Caco-2 (cell line): ENCODE measurements at regions not wholly inside any gene's neighbourhood (a gene's known extent, or its start where the extent isn't known, plus 50 kb on each side); places are given as distances from the start of the nearest gene placed in this dataset.

Experiments
- BruUV-seq: library from RNA; stranded (reverse); fragments of 400-500 nt; replicated peaks from 2 replicates; lab custom pipeline; 2021; lab: Mats Ljungman, UMichigan
- CTCF ChIA-PET: fragments of 300-600 bp; sonication (Branson Sonifier 250); formaldehyde crosslinking; loops from one replicate; lab custom pipeline; 2022; ENCODE audit warnings: antibody characterized with exemption; lab: Charles Lee
- POLR2A ChIA-PET: fragments of 300-600 bp; sonication (Branson Sonifier 250); formaldehyde crosslinking; loops from one replicate; lab custom pipeline; 2022; ENCODE audit warnings: antibody characterized with exemption; lab: Charles Lee
- DNase-seq, 2 experiments: peaks; one replicate each; pipeline versions ENCODE4 v3.0.0 to v3.0.0-alpha.2; 2020 to 2022
- H3K27me3 ChIP-seq: replicated peaks from 2 replicates; pipeline ENCODE4 v1.6.0; 2011; ENCODE audit warnings: low read length; ENCODE audit not compliant: control insufficient read depth, insufficient read depth
- H3K36me3 ChIP-seq: 2 replicates; pipeline ENCODE4 v1.5.1; 2011; ENCODE audit warnings: low read length; ENCODE audit not compliant: control insufficient read depth, insufficient read depth
- H3K4me1 ChIP-seq: fragments of 250-450 bp; sonication (Bioruptor Pico); 2 replicates; pipeline ENCODE4 v1.5.1; 2020; ENCODE audit warnings: mild to moderate bottlenecking
- H3K4me3 ChIP-seq: 2 replicates; pipeline ENCODE4 v1.5.1; 2011; ENCODE audit warnings: low read depth, mild to moderate bottlenecking, control low read depth, low read length
- H3K9me3 ChIP-seq: fragments of 250-450 bp; sonication (Bioruptor Pico); 2 replicates; pipeline ENCODE4 v1.5.1; 2020; ENCODE audit warnings: mild to moderate bottlenecking, moderate library complexity
- H3K27ac Mint-ChIP-seq: one replicate; pipeline ENCODE4 v1.8.0; 2022; ENCODE audit warnings: mixed read lengths; ENCODE audit not compliant: unreplicated experiment
- H3K27me3 Mint-ChIP-seq: one replicate; pipeline ENCODE4 v1.8.0; 2022; ENCODE audit warnings: mixed read lengths; ENCODE audit not compliant: insufficient read depth, unreplicated experiment
- H3K36me3 Mint-ChIP-seq: one replicate; pipeline ENCODE4 v1.8.0; 2022; ENCODE audit warnings: mild to moderate bottlenecking, mixed read lengths; ENCODE audit not compliant: insufficient read depth, unreplicated experiment
- H3K4me1 Mint-ChIP-seq: one replicate; pipeline ENCODE4 v1.8.0; 2022; ENCODE audit warnings: low read depth, mixed read lengths; ENCODE audit not compliant: unreplicated experiment
- H3K4me3 Mint-ChIP-seq: one replicate; pipeline ENCODE4 v1.8.0; 2022; ENCODE audit warnings: mild to moderate bottlenecking, moderate library complexity, mixed read lengths; ENCODE audit not compliant: unreplicated experiment
- H3K9me3 Mint-ChIP-seq: one replicate; pipeline ENCODE4 v1.8.0; 2022; ENCODE audit warnings: mixed read lengths; ENCODE audit not compliant: unreplicated experiment
- CTCF ChIP-seq, 2 experiments: fragments of 200-600 bp in 1 of 2; IDR thresholded peaks; 1 replicate in 1 of 2; 2 replicates in 1 of 2; pipeline versions ENCODE4 v1.5.1 to v1.8.0; 2011 to 2022; ENCODE audit warnings: antibody characterized with exemption in 1 of 2, control low read depth in 1 of 2, inconsistent platforms in 1 of 2, low read depth in 1 of 2, low read length in 1 of 2, mild to moderate bottlenecking in 1 of 2, moderate library complexity in 1 of 2; ENCODE audit not compliant: insufficient read depth in 1 of 2, severe bottlenecking in 1 of 2, unreplicated experiment in 1 of 2
- intact Hi-C: fragments of 100-400 bp; cut with micrococcal nuclease; formaldehyde crosslinking; loops from one replicate; pipeline ENCODE4 v1.10.0; 2022; ENCODE audit not compliant: unreplicated experiment

- no peaks in the 10 kb centered on the region for H3K36me3 Mint-ChIP-seq
- no peaks in the 10 kb centered on the region for H3K36me3 ChIP-seq
- intact Hi-C loops = no loop called here
- no peaks in the 10 kb centered on the region for H3K9me3 Mint-ChIP-seq
- H3K27me3 ChIP-seq = no peaks in the 10 kb centered on the region
- DNase-seq = no peak
- ChIA-PET CTCF (no interaction called here), POLR2A (no interaction called here)
- H3K4me1 ChIP-seq = no peaks in the 10 kb centered on the region
- H3K4me3 Mint-ChIP-seq = no peak overlapping the region
- TF ChIP-seq CTCF (IDR thresholded peaks at IDR 0.05; ENCODE audit: insufficient read depth in 1 of 2, low read depth in 1 of 2, low read length in 1 of 2, severe bottlenecking in 1 of 2, unreplicated experiment in 1 of 2) = no peak
- H3K9me3 ChIP-seq = no peaks in the 10 kb centered on the region
- no peak overlapping the region for H3K27ac Mint-ChIP-seq
- BruUV-seq = no TSS peak
- no peaks in the 10 kb centered on the region for H3K4me1 Mint-ChIP-seq
- peaks cover 15% of the 10 kb centered on the region for H3K27me3 Mint-ChIP-seq
- no peak overlapping the region for H3K4me3 ChIP-seq
Measured at GRCh38 chr1:100616121-100616621, 78.2 kb downstream of the GPR88 start.

GRCh38 chr1:100622037-100622436, 84.1 kb downstream of the GPR88 start:
- Histone ChIP-seq H3K27me3 (no peaks in the 10 kb centered on the region), H3K4me3 (no peak overlapping the region), H3K9me3 (no peaks in the 10 kb centered on the region), H3K4me1 (no peaks in the 10 kb centered on the region), H3K36me3 (no peaks in the 10 kb centered on the region)
- CTCF ChIA-PET = interaction anchor here (0.6 kb wide), 1 partner anchor 290 kb away, joined by 3 read pairs; no protein-coding TSS in a partner anchor
- no peaks in the 10 kb centered on the region for H3K4me1 Mint-ChIP-seq
- peaks cover 10% of the 10 kb centered on the region for H3K27me3 Mint-ChIP-seq
- DNase-seq = no peak
- POLR2A ChIA-PET = no interaction called here
- H3K27ac Mint-ChIP-seq = no peak overlapping the region
- no peaks in the 10 kb centered on the region for H3K36me3 Mint-ChIP-seq
- TF ChIP-seq CTCF (IDR thresholded peaks at IDR 0.05; ENCODE audit: insufficient read depth in 1 of 2, low read depth in 1 of 2, low read length in 1 of 2, severe bottlenecking in 1 of 2, unreplicated experiment in 1 of 2) = no peak
- no TSS peak for BruUV-seq
- intact Hi-C loops = no loop called here
- no peak overlapping the region for H3K4me3 Mint-ChIP-seq
- no peaks in the 10 kb centered on the region for H3K9me3 Mint-ChIP-seq

DNA sequence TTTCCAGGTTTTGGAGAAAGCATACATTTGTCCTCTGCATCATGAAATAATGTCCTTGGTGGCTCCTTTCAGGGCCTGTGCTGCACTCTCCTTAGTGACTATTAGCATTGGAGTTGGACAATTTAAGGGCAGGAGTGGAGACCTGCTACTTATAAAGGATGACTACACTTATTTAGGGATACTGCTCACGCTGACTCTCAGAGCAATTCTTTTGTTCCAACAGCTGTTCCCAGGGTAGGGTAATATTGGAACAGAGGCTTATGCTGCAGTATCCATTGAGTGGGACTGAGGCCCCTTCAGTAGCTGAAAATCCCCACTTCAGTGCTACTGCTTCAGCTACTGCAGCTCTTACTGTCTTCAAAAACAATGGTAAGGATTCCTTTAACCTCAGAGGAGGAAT, 84.6 kb downstream of the GPR88 start:
- no peak for DNase-seq
- H3K27me3 ChIP-seq = no peaks in the 10 kb centered on the region
- intact Hi-C loops = no loop called here
- H3K9me3 ChIP-seq = no peaks in the 10 kb centered on the region
- Mint-ChIP-seq H3K36me3 (no peaks in the 10 kb centered on the region), H3K9me3 (no peaks in the 10 kb centered on the region), H3K4me1 (no peaks in the 10 kb centered on the region), H3K27ac (no peak overlapping the region), H3K4me3 (no peak overlapping the region), H3K27me3 (peaks cover 10% of the 10 kb centered on the region)
- H3K4me3 ChIP-seq = no peak overlapping the region
- no peaks in the 10 kb centered on the region for H3K4me1 ChIP-seq
- BruUV-seq = no TSS peak
- ChIA-PET POLR2A (no interaction called here), CTCF (interaction anchor here (0.6 kb wide), 1 partner anchor 289 kb away, joined by 3 read pairs; no protein-coding TSS in a partner anchor)
- H3K36me3 ChIP-seq = no peaks in the 10 kb centered on the region
- TF ChIP-seq CTCF (IDR thresholded peaks at IDR 0.05; ENCODE audit: insufficient read depth in 1 of 2, low read depth in 1 of 2, low read length in 1 of 2, severe bottlenecking in 1 of 2, unreplicated experiment in 1 of 2) = no peak
